Stomach (tissue), 4 donors: ENCODE measurements at regions not wholly inside any gene's neighbourhood (a gene's known extent, or its start where the extent isn't known, plus 50 kb on each side); places are given as distances from the start of the nearest gene placed in this dataset.

ENCODE experiments used
- EP300 ChIP-seq: sonication (generic); formaldehyde crosslinking; IDR thresholded peaks from one replicate; pipeline ENCODE4 v1.6.1; 2017; ENCODE audit warnings: antibody characterized with exemption
- POLR2A ChIP-seq, 4 donors: fragments of 450-650 bp; IDR thresholded peaks; one replicate each; pipeline ENCODE4 v1.6.1; 2016; ENCODE audit warnings: antibody characterized with exemption in 4 of 4, control low read depth in 2 of 4, mild to moderate bottlenecking in 1 of 4, moderate library complexity in 1 of 4
- TF ChIP-seq, protein P1 (sequence below), 7 experiments: fragments of 450-650 bp in 4 of 7; fragments of 200-600 bp in 3 of 7; sonication (generic) in 3 of 7; IDR thresholded peaks; one replicate each; pipeline ENCODE4 v1.5.1; 2016 to 2019; ENCODE audit warnings: antibody characterized with exemption in 7 of 7, control low read depth in 2 of 7, mild to moderate bottlenecking in 1 of 7

GRCh38 chr20:12311094-12311865, 393.6 kb downstream of the BTBD3 start:
- TF ChIP-seq, protein P1, sequence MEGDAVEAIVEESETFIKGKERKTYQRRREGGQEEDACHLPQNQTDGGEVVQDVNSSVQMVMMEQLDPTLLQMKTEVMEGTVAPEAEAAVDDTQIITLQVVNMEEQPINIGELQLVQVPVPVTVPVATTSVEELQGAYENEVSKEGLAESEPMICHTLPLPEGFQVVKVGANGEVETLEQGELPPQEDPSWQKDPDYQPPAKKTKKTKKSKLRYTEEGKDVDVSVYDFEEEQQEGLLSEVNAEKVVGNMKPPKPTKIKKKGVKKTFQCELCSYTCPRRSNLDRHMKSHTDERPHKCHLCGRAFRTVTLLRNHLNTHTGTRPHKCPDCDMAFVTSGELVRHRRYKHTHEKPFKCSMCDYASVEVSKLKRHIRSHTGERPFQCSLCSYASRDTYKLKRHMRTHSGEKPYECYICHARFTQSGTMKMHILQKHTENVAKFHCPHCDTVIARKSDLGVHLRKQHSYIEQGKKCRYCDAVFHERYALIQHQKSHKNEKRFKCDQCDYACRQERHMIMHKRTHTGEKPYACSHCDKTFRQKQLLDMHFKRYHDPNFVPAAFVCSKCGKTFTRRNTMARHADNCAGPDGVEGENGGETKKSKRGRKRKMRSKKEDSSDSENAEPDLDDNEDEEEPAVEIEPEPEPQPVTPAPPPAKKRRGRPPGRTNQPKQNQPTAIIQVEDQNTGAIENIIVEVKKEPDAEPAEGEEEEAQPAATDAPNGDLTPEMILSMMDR (IDR thresholded peaks at IDR 0.05), result no peak
- TF ChIP-seq EP300 (no peak), POLR2A (IDR thresholded peaks at IDR 0.05) (no peak)
